TTC549 (cell line): ENCODE measurements at regions not wholly inside any gene's neighbourhood (a gene's known extent, or its start where the extent isn't known, plus 50 kb on each side); places are given as distances from the start of the nearest gene placed in this dataset.

ENCODE experiments used
- FAIRE-seq: peaks from 2 replicates; lab custom pipeline; 2012; peaks lifted over from hg19 to GRCh38; lab: Jason Lieb, UNC

- FAIRE-seq: no peak
Observed at GRCh38 chr16:77555126-77555525, 120.3 kb upstream of the ADAMTS18 start.

GRCh38 chr16:77555791-77556190, 121.0 kb upstream of the ADAMTS18 start:
- no peak for FAIRE-seq

GRCh38 chr16:77556201-77556873, 121.5 kb upstream of the ADAMTS18 start:
- no peak for FAIRE-seq

GRCh38 chr16:77557385-77557784, 122.6 kb upstream of the ADAMTS18 start:
- FAIRE-seq: no peak

- FAIRE-seq: no peak
Observed at GRCh38 chr16:77558786-77559185, 124.0 kb upstream of the ADAMTS18 start.

- no peak for FAIRE-seq
Observed at GRCh38 chr16:77562497-77562896, 127.7 kb upstream of the ADAMTS18 start.

GRCh38 chr16:77564791-77565390, 130.1 kb upstream of the ADAMTS18 start:
- no peak for FAIRE-seq

- no peak for FAIRE-seq
Observed at GRCh38 chr16:77569406-77569805, 134.6 kb upstream of the ADAMTS18 start.

GRCh38 chr16:77570574-77570973, 135.7 kb upstream of the ADAMTS18 start:
- FAIRE-seq: no peak

- FAIRE-seq: no peak
Observed at GRCh38 chr16:77571115-77571862, 136.5 kb upstream of the ADAMTS18 start.

- FAIRE-seq: no peak
Observed at GRCh38 chr16:77574867-77575624, 140.2 kb upstream of the ADAMTS18 start.

GRCh38 chr16:77579351-77579891, 142.9 kb upstream of the NUDT7 start:
- no peak for FAIRE-seq

GRCh38 chr16:77581706-77582105, 140.6 kb upstream of the NUDT7 start:
- no peak for FAIRE-seq

GRCh38 chr16:77584205-77584859, 138.0 kb upstream of the NUDT7 start:
- peak; percentile 53 for FAIRE-seq

- FAIRE-seq: no peak
Observed at GRCh38 chr16:77585379-77586251, 136.7 kb upstream of the NUDT7 start.

GRCh38 chr16:77588389-77588788, 133.9 kb upstream of the NUDT7 start:
- FAIRE-seq: no peak

- no peak for FAIRE-seq
Observed at GRCh38 chr16:77589071-77589765, 133.1 kb upstream of the NUDT7 start.

GRCh38 chr16:77590707-77591106, 131.6 kb upstream of the NUDT7 start:
- no peak for FAIRE-seq

GRCh38 chr16:77591347-77591746, 131.0 kb upstream of the NUDT7 start:
- FAIRE-seq: no peak

- FAIRE-seq: no peak
Observed at GRCh38 chr16:77592021-77592420, 130.3 kb upstream of the NUDT7 start.
